K562 (cell line): ENCODE measurements at regions not wholly inside any gene's neighbourhood (a gene's known extent, or its start where the extent isn't known, plus 50 kb on each side); places are given as distances from the start of the nearest gene placed in this dataset.

Experiments
- ATAC-seq: fragments of 200-7000 bp; cut with Tn5 transposase; 3 replicates; pipeline ENCODE4 v1.9.1; 2020; ENCODE audit warnings: moderate library complexity
- BruUV-seq: library from RNA; stranded (reverse); fragments of 400-500 nt; replicated peaks from 2 replicates; lab custom pipeline; 2021; lab: Mats Ljungman, UMichigan
- CTCF ChIA-PET: fragments of 300-600 bp; formaldehyde crosslinking; extraction: SDS; loops from one replicate; lab custom pipeline; 2021; ENCODE audit warnings: low intra/inter-chr PET ratio; lab: Yijun Ruan, JAX
- POLR2A ChIA-PET: fragments of 300-600, 350-650 bp; sonication (Branson Sonifier 250); formaldehyde crosslinking; extraction: SDS; loops from one replicate; lab custom pipeline; 2021; ENCODE audit warnings: antibody characterized with exemption, inconsistent platforms; lab: Yijun Ruan, JAX
- DNase-seq, 4 experiments: peaks; one replicate each; pipeline versions ENCODE4 v3.0.0 to v3.0.0-alpha.2; 2011 to 2018; ENCODE audit warnings: low spot score in 3 of 4, mixed read lengths in 3 of 4; ENCODE audit errors: extremely low read depth in 1 of 4
- FAIRE-seq: peaks from 2 replicates; lab custom pipeline; 2011; peaks lifted over from hg19 to GRCh38; lab: Jason Lieb, UNC
- H2AFZ ChIP-seq: 2 replicates; pipeline ENCODE4 v1.6.0; 2011; ENCODE audit warnings: low read depth, low read length, control low read depth, inconsistent platforms
- H3K27ac ChIP-seq: fragments of 200-600 bp; 3 replicates; pipeline ENCODE4 v1.8.0; 2011; ENCODE audit warnings: low read depth, mild to moderate bottlenecking, control low read depth, inconsistent platforms, low read length, moderate library complexity, mixed read lengths; ENCODE audit errors: extremely low read depth
- H3K27me3 ChIP-seq, 2 experiments: fragments of 300-600 bp in 1 of 2; 2 replicates in 1 of 2; 3 replicates in 1 of 2; pipeline versions ENCODE4 v1.6.0 to v1.8.0; 2011; ENCODE audit warnings: inconsistent platforms in 2 of 2, low read length in 2 of 2, mild to moderate bottlenecking in 1 of 2, mixed read lengths in 1 of 2, moderate library complexity in 1 of 2; ENCODE audit not compliant: control insufficient read depth in 2 of 2, insufficient read depth in 2 of 2
- H3K36me3 ChIP-seq: fragments of 300-600 bp; 3 replicates; pipeline ENCODE4 v1.8.0; 2011; ENCODE audit warnings: mild to moderate bottlenecking, low read length, inconsistent platforms; ENCODE audit not compliant: control insufficient read depth, insufficient read depth
- H3K4me1 ChIP-seq, 2 experiments: fragments of 200-600 bp in 1 of 2; replicated peaks in 1 of 2; 2 replicates in 1 of 2; 3 replicates in 1 of 2; pipeline versions ENCODE4 v1.5.1 to v1.8.0; 2011; ENCODE audit warnings: inconsistent platforms in 2 of 2, low read length in 2 of 2, mild to moderate bottlenecking in 1 of 2, mixed read lengths in 1 of 2, moderate library complexity in 1 of 2; ENCODE audit not compliant: control insufficient read depth in 2 of 2, insufficient read depth in 2 of 2
- H3K4me2 ChIP-seq: 2 replicates; pipeline ENCODE4 v1.6.1; 2011; ENCODE audit warnings: low read length, control low read depth, inconsistent platforms, mixed read lengths; ENCODE audit not compliant: insufficient read depth
- H3K4me3 ChIP-seq: fragments of 200-600 bp; sonication (generic), shearing (Covaris generic); 2 replicates; pipeline ENCODE4 v1.5.1; 2016; ENCODE audit warnings: control low read depth, inconsistent platforms
- H3K79me2 ChIP-seq: fragments of 200-600 bp; 3 replicates; pipeline ENCODE4 v1.8.0; 2011; ENCODE audit warnings: low read length, inconsistent platforms; ENCODE audit not compliant: control insufficient read depth, insufficient read depth
- H3K9ac ChIP-seq, 2 experiments: 2 replicates each; pipeline versions ENCODE4 v1.6.0 to v1.6.1; 2011; ENCODE audit warnings: low read depth in 2 of 2, low read length in 2 of 2, control low read depth in 1 of 2, inconsistent platforms in 1 of 2, mild to moderate bottlenecking in 1 of 2, mixed read lengths in 1 of 2; ENCODE audit not compliant: insufficient read depth in 1 of 2
- H3K9me1 ChIP-seq: one replicate; pipeline ENCODE4 v1.6.0; 2011; ENCODE audit warnings: inconsistent platforms, mild to moderate bottlenecking, low read length, moderate library complexity; ENCODE audit not compliant: control insufficient read depth, insufficient read depth
- H3K9me3 ChIP-seq: replicated peaks from 2 replicates; pipeline ENCODE4 v1.5.1; 2011; ENCODE audit warnings: low read depth, low read length, inconsistent platforms; ENCODE audit not compliant: control insufficient read depth, insufficient read depth
- H4K20me1 ChIP-seq: replicated peaks from 2 replicates; pipeline ENCODE4 v1.6.1; 2011; ENCODE audit warnings: low read length, inconsistent platforms, mixed read lengths; ENCODE audit not compliant: control insufficient read depth, insufficient read depth
- BACH1 ChIP-seq: fragments of 200-800 bp; sonication (Bioruptor generic); IDR thresholded peaks from 2 replicates; pipeline ENCODE4 v1.6.1; 2016; ENCODE audit warnings: missing genetic modification characterization, missing compliant biosample characterization
- GTF2B ChIP-seq: IDR thresholded peaks from 2 replicates; pipeline ENCODE4 v1.6.1; 2011; ENCODE audit not compliant: insufficient read length; ENCODE audit errors: extremely low read depth
- LARP7 ChIP-seq: fragments of 450-650 bp; IDR thresholded peaks from 2 replicates; pipeline ENCODE4 v1.6.1; 2016
- NR4A1 ChIP-seq, 2 experiments: fragments of 250-450 bp in 1 of 2; fragments of 450-650 bp in 1 of 2; sonication (Bioruptor Pico) in 1 of 2; IDR thresholded peaks; 2 replicates each; pipeline versions ENCODE4 v1.4.0 to v1.6.1; 2016 to 2020; ENCODE audit warnings: mild to moderate bottlenecking in 2 of 2, missing compliant biosample characterization in 1 of 2, missing genetic modification characterization in 1 of 2, moderate library complexity in 1 of 2
- POLR2H ChIP-seq: IDR thresholded peaks from 2 replicates; pipeline ENCODE4 v1.6.1; 2016; ENCODE audit warnings: missing genetic modification characterization, low read depth, mild to moderate bottlenecking, control low read depth, missing compliant biosample characterization, moderate library complexity
- PURB ChIP-seq: sonication (generic); formaldehyde crosslinking; IDR thresholded peaks from 2 replicates; pipeline ENCODE4 v1.9.0; 2021; ENCODE audit warnings: low read depth, mild to moderate bottlenecking, missing genetic modification reagents
- SMAD4 ChIP-seq: fragments of 250-450 bp; sonication (Bioruptor Pico); conservative IDR thresholded peaks from 2 replicates; pipeline ENCODE4 v1.8.0; 2021; ENCODE audit warnings: inconsistent platforms, mild to moderate bottlenecking, moderate library complexity
- STAT5A ChIP-seq: IDR thresholded peaks from 2 replicates; pipeline ENCODE4 v1.6.1; 2012; ENCODE audit warnings: low read length, inconsistent platforms, borderline replicate concordance
- TFAM ChIP-seq: fragments of 250-450 bp; sonication (Bioruptor Pico); conservative IDR thresholded peaks from 2 replicates; pipeline ENCODE4 v1.5.0; 2021; ENCODE audit warnings: mild to moderate bottlenecking, moderate library complexity
- WGBS: fragments of 100-300 bp; shearing (Covaris generic); methylation state at CpG from one replicate; pipeline ENCODE4 v1.1.6; 2016; ENCODE audit warnings: low coverage, mixed read lengths; ENCODE audit not compliant: insufficient coverage; ENCODE audit errors: missing lambda C conversion rate; 5-methylcytosine and 5-hydroxymethylcytosine counted together
- in situ Hi-C: fragments of 300-500 bp; cut with MboI; formaldehyde crosslinking; loops from 4 replicates; pipeline ENCODE4 v1.15.0; 2018; ENCODE audit warnings: inconsistent platforms, mixed read lengths
- intact Hi-C: fragments of 100-400 bp; cut with micrococcal nuclease; formaldehyde crosslinking; loops from 2 replicates; pipeline ENCODE4 v1.14.2; 2022

DNA sequence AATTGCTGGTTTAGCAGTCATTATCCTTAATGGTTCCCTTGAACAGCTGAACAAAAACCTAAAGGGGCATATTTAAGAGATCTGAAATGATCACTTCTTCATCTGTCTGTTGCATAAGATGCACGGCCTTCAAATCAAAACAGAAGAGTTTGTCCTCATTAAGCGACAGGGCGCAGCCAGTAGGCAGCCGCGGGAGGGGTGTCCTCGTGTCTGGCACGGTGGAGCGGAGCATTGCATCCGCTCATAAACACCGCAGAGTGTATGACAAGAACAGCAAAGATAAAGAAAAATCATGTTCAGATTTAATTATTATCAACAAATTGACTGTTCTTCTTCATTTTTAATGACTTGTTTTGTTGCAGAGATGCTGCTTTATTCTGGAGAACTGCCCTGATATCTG, 255.6 kb upstream of the ADARB2 start:
- no peak for ATAC-seq
- WGBS, result 0% methylated on average over 10 of the region's 10 CpGs
- H3K4me3 ChIP-seq, result no peak overlapping the region
- no peaks in the 10 kb centered on the region for H3K9me1 ChIP-seq
- no peaks in the 10 kb centered on the region for H3K79me2 ChIP-seq
- CTCF ChIA-PET, result no interaction called here
- BruUV-seq, result no TSS peak
- in situ Hi-C loops (no loop called here), intact Hi-C loops (no loop called here)
- H3K4me1 ChIP-seq, result no peaks in the 10 kb centered on the region
- no peak for TF ChIP-seq TFAM
- TF ChIP-seq STAT5A, result no peak
- TF ChIP-seq LARP7, result no peak
- no peak overlapping the region for H3K27ac ChIP-seq
- H3K9ac ChIP-seq, result no peak overlapping the region
- H4K20me1 ChIP-seq, result no peaks in the 10 kb centered on the region
- H2AFZ ChIP-seq, result no peak overlapping the region
- no peaks in the 10 kb centered on the region for H3K9me3 ChIP-seq
- H3K36me3 ChIP-seq, result no peaks in the 10 kb centered on the region
- no peak for FAIRE-seq
- no peak for DNase-seq
- no peak overlapping the region for H3K4me2 ChIP-seq
- no peaks in the 10 kb centered on the region for H3K27me3 ChIP-seq
- POLR2A ChIA-PET, result no interaction called here

- Histone ChIP-seq H3K4me1 (no peaks in the 10 kb centered on the region), H3K9me3 (no peaks in the 10 kb centered on the region), H3K4me2 (no peak overlapping the region), H3K79me2 (no peaks in the 10 kb centered on the region), H3K9me1 (no peaks in the 10 kb centered on the region), H3K36me3 (no peaks in the 10 kb centered on the region), H3K9ac (no peak overlapping the region), H4K20me1 (no peaks in the 10 kb centered on the region), H3K4me3 (no peak overlapping the region), H2AFZ (no peak overlapping the region), H3K27me3 (no peaks in the 10 kb centered on the region), H3K27ac (no peak overlapping the region)
- POLR2A ChIA-PET, result no interaction called here
- WGBS, result 2% methylated on average over 5 of the region's 5 CpGs
- in situ Hi-C loops, result no loop called here
- DNase-seq (no peak), FAIRE-seq (no peak), ATAC-seq (no peak)
- BruUV-seq, result no TSS peak
- intact Hi-C loops, result no loop called here
- CTCF ChIA-PET, result no interaction called here
- no peak for TF ChIP-seq GTF2B
- no peak for TF ChIP-seq POLR2H
- TF ChIP-seq PURB (CRISPR knock-in tag), result no peak
- no peak for TF ChIP-seq SMAD4 (CRISPR knock-in tag)
- TF ChIP-seq NR4A1 (CRISPR knock-in tag; IDR thresholded peaks at IDR 0.05), result no peak
- TF ChIP-seq NR4A1 (tag; IDR thresholded peaks at IDR 0.05), result no peak
- no peak for TF ChIP-seq BACH1 (tag)
These were observed 251.8 kb upstream of the ADARB2 start for GRCh38 chr10:1989090-1989489.
